SK-N-MC (cell line): ENCODE measurements at regions not wholly inside any gene's neighbourhood (a gene's known extent, or its start where the extent isn't known, plus 50 kb on each side); places are given as distances from the start of the nearest gene placed in this dataset.
"Not testable (repeated sequence)": the region's sequence is repeated elsewhere in the genome, so short reads cannot be mapped to it uniquely, and the experiment has no call there.

Source experiments
- DNase-seq: peaks from one replicate; pipeline ENCODE4 v3.0.0-alpha.2; 2011; ENCODE audit warnings: low read depth, low spot score
- H3K27ac ChIP-seq: fragments of 200-600 bp; sonication (generic); 2 replicates; pipeline ENCODE4 v1.5.1; 2016; ENCODE audit warnings: mixed run types
- H3K36me3 ChIP-seq: fragments of 200-600 bp; sonication (generic); 2 replicates; pipeline ENCODE4 v1.6.1; 2017; ENCODE audit warnings: antibody characterized with exemption, low read length, mixed read lengths; ENCODE audit not compliant: insufficient read depth
- H3K4me3 ChIP-seq: fragments of 200-600 bp; sonication (generic); 2 replicates; pipeline ENCODE4 v1.5.1; 2016
- H3K9ac ChIP-seq: fragments of 200-600 bp; sonication (generic); 2 replicates; pipeline ENCODE4 v1.8.0; 2017; ENCODE audit warnings: mixed run types, mixed read lengths; ENCODE audit not compliant: insufficient read length
- H3K9me3 ChIP-seq: fragments of 200-600 bp; sonication (generic); 2 replicates; pipeline ENCODE4 v1.6.1; 2017; ENCODE audit warnings: low read depth, mild to moderate bottlenecking, antibody characterized with exemption, low read length, moderate library complexity, mixed read lengths
- EZH2 ChIP-seq: fragments of 200-600 bp; sonication (generic); IDR thresholded peaks from one replicate; pipeline ENCODE4 v1.6.1; 2017; ENCODE audit warnings: antibody characterized with exemption
- FOXP2 ChIP-seq: optimal IDR thresholded peaks from 2 replicates; pipeline ENCODE3; 2011; ENCODE audit warnings: mild to moderate bottlenecking, moderate library complexity; ENCODE audit not compliant: insufficient read depth; ENCODE audit errors: extremely low read length, control extremely low read depth
- POLR2AphosphoS5 ChIP-seq: IDR thresholded peaks from 2 replicates; pipeline ENCODE4 v1.6.1; 2012; ENCODE audit warnings: mild to moderate bottlenecking, low read depth, low read length, borderline replicate concordance

GRCh38 chr4:164337219-164337944 lies 416.5 kb upstream of the SMIM31 start:
- TF ChIP-seq FOXP2 (no peak), POLR2AphosphoS5 (no peak), EZH2 (no peak)
- Histone ChIP-seq H3K9me3 (peaks cover 6% of the 10 kb centered on the region; the same call in 1 of the 2 replicates), H3K4me3 (no peak overlapping the region), H3K27ac (no peak overlapping the region), H3K9ac (no peak overlapping the region), H3K36me3 (no peaks in the 10 kb centered on the region)
- DNase-seq, result no peak

DNA sequence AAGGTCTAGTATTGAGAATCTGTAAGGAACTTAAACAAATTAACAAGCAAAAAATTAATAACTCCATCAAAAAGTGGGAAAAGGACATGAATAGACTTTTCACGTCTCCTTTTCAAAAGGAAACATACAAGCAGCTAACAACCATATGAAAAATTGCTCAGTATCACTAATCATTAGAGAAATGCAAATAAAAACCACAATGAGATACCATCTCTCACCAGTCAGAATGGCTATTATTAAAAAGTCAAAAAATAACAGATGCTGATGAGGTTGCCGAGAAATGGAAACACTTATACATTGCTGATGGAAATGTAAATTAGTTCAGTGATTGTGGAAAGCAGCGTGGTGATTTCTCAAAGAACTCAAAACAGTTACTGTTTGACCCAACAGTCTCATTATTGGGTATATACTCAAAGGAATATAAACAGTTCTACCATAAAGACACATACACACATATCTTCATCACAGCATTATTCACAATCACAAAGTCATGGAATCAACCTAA lies 410.4 kb upstream of the SMIM31 start:
- H3K4me3 ChIP-seq, result no peak overlapping the region
- TF ChIP-seq EZH2, result no peak
- TF ChIP-seq FOXP2, result no peak
- TF ChIP-seq POLR2AphosphoS5, result no peak

DNA sequence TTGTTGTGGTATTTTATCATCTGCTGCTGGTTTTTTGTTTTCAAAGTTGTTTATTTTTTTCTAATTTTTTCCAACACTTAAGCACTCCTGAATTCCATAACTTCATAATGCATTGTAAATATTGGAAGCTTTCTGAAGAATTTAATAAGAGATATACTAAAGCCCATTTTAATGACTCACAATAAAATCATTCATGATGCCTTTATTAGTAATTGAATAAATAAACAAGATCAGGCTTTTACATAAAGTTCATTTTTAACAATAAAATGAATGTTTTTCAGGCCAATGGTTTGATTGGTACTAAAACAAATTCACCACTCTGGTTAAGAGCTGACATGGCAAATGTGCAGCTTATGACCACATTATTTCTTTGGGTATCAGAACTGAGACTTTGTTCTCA lies 408.2 kb upstream of the SMIM31 start:
- DNase-seq, result no peak
- Histone ChIP-seq H3K9ac (no peak overlapping the region), H3K4me3 (no peak overlapping the region), H3K9me3 (peaks cover 5% of the 10 kb centered on the region; the same call in 1 of the 2 replicates), H3K36me3 (no peaks in the 10 kb centered on the region), H3K27ac (no peak overlapping the region)
- TF ChIP-seq FOXP2 (no peak), POLR2AphosphoS5 (no peak), EZH2 (no peak)

More for the DNA sequence above, 410.4 kb upstream of the SMIM31 start:
- no peak overlapping the region for H3K9ac ChIP-seq
- H3K27ac ChIP-seq, result no peak overlapping the region
- no peak for DNase-seq
- H3K36me3 ChIP-seq, result no peaks in the 10 kb centered on the region
- H3K9me3 ChIP-seq, result peaks cover 6% of the 10 kb centered on the region; the same call in 1 of the 2 replicates

DNA sequence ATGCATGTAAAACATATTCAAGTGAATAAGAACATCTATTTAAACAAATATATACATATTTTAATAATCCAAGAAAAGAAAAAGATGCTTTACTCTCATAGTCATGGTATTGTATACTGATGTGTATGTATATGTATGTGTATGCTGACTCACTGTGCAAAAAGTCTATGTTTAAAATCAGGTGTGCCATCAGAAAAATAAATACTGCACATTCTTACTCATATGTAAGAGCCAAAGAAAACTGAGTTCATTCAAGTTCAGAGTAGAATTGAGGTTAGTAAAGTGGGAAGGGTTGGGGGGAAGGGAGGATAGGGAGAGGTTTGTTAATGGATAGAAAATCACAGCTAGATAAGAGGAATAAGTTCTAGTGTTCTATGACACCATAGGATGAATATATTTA lies 403.9 kb upstream of the SMIM31 start:
- Histone ChIP-seq H3K4me3 (no peak overlapping the region), H3K36me3 (no peaks in the 10 kb centered on the region), H3K9ac (no peak overlapping the region), H3K9me3 (no peaks in the 10 kb centered on the region), H3K27ac (no peak overlapping the region)
- no peak for TF ChIP-seq FOXP2
- no peak for TF ChIP-seq POLR2AphosphoS5
- no peak for TF ChIP-seq EZH2
- DNase-seq, result no peak

GRCh38 chr4:164350716-164351115 lies 403.2 kb upstream of the SMIM31 start:
- not testable (repeated sequence) for H3K36me3 ChIP-seq, H3K27ac ChIP-seq, H3K9ac ChIP-seq, DNase-seq, H3K4me3 ChIP-seq, H3K9me3 ChIP-seq

GRCh38 chr4:164357957-164358356 lies 396.0 kb upstream of the SMIM31 start:
- no peak for DNase-seq
- Histone ChIP-seq H3K36me3 (no peaks in the 10 kb centered on the region), H3K4me3 (no peak overlapping the region), H3K9me3 (no peaks in the 10 kb centered on the region), H3K27ac (no peak overlapping the region), H3K9ac (no peak overlapping the region)
- TF ChIP-seq FOXP2 (no peak), POLR2AphosphoS5 (no peak), EZH2 (no peak)

DNA sequence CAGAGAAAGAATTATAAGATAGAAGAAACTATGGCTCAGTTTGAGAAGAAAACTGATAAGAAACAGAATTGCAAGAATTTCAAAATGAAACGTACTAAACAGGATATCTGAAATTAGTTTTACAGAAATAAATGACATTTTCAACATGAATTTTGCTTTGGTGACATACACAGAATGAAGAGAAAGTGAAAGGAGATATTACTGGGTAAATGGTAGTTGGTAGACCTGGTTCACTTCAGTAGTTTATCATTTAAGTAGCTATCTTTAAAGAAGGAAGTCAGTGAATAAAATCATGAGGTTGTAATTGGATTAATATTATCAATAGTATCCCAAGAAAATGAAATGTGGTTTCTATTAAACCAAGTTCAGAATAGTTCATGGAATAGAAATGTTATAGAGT lies 395.5 kb upstream of the SMIM31 start:
- DNase-seq, result no peak
- no peak for TF ChIP-seq FOXP2
- TF ChIP-seq POLR2AphosphoS5, result no peak
- TF ChIP-seq EZH2, result no peak
- H3K9me3 ChIP-seq, result no peaks in the 10 kb centered on the region

DNA sequence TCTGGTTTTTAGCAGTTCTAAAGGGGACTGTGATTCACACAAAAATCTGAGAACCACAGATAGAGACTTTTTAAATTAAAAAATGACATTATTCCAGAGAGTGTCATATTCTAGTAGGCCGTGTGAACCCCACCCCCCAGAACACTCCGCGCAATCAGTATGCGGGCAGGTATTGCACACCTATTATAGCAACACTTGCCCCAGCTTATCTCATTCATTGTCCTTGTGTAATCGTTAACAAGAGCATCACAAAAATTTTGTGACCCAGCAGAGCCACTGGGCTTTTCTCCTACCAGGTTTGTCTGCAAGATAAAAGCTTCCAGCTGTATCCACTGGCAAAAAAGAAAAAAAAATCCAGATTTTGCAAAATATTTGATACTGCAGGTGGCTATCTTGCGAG lies 394.1 kb upstream of the SMIM31 start:
- no peaks in the 10 kb centered on the region for H3K9me3 ChIP-seq
- no peak overlapping the region for H3K4me3 ChIP-seq
- DNase-seq, result no peak
- no peak overlapping the region for H3K27ac ChIP-seq
- H3K36me3 ChIP-seq, result peaks cover under 1% of the 10 kb centered on the region; the same call in 1 of the 2 replicates
- H3K9ac ChIP-seq, result no peak overlapping the region
- no peak for TF ChIP-seq POLR2AphosphoS5
- no peak for TF ChIP-seq EZH2
- TF ChIP-seq FOXP2, result no peak

More for the DNA sequence above, 395.5 kb upstream of the SMIM31 start:
- no peaks in the 10 kb centered on the region for H3K36me3 ChIP-seq
- H3K4me3 ChIP-seq, result no peak overlapping the region
- H3K9ac ChIP-seq, result no peak overlapping the region
- H3K27ac ChIP-seq, result no peak overlapping the region

DNA sequence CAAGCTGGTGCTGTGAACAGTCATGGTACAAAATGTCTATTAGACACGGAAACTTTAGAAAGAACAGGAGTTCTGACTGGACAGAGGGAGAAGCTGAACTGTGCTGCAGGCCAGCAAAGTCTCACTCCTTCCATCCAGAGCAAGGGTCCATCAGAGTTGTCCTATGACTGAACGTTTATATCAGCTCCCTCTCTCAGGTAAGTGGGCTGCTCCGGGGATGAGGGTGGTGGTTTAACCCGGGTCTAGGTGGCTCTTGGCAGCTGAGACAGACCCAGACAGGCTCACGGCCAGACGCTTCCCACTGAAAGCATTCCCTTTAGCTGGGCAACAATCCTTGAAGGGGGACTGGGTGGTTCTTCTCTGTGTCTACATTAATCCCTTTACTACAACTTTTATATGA lies 385.0 kb upstream of the SMIM31 start:
- Histone ChIP-seq H3K9me3 (peaks cover 3% of the 10 kb centered on the region; the same call in 1 of the 2 replicates), H3K4me3 (no peak overlapping the region), H3K9ac (no peak overlapping the region), H3K36me3 (peaks cover 6% of the 10 kb centered on the region; the same call in 1 of the 2 replicates), H3K27ac (no peak overlapping the region)
- TF ChIP-seq POLR2AphosphoS5 (no peak), FOXP2 (no peak), EZH2 (no peak)
- DNase-seq, result no peak
